CD4-positive, alpha-beta T cell (primary cell): ENCODE measurements at regions not wholly inside any gene's neighbourhood (a gene's known extent, or its start where the extent isn't known, plus 50 kb on each side); places are given as distances from the start of the nearest gene placed in this dataset.
A peak's percentile ranks its signal among the peaks of the same experiment; 100 is the strongest.

Experiments
- ATAC-seq: fragments of 200-7000 bp; cut with Tn5 transposase; one replicate; pipeline ENCODE4 v1.10.0; 2022; ENCODE audit warnings: mild to moderate bottlenecking; ENCODE audit not compliant: poor library complexity
- CTCF ChIA-PET: fragments of 350-600 bp; sonication (Branson Sonifier 250); formaldehyde crosslinking; loops from one replicate; lab custom pipeline; 2021; ENCODE audit warnings: antibody characterized with exemption, inconsistent platforms; lab: Charles Lee
- POLR2A ChIA-PET: fragments of 350-600 bp; sonication (Branson Sonifier 250); formaldehyde crosslinking; loops from one replicate; lab custom pipeline; 2021; ENCODE audit warnings: antibody characterized with exemption, inconsistent platforms; lab: Charles Lee
- DNase-seq, 14 experiments: peaks; one replicate each; pipeline ENCODE4 v3.0.0-alpha.2; 2013 to 2020; ENCODE audit warnings: mixed read lengths in 2 of 14
- H3K27ac ChIP-seq, 2 donors: one replicate each; pipeline versions ENCODE4 v1.5.1 to v1.7.0; 2013; ENCODE audit warnings: low read length in 2 of 2, low read depth in 1 of 2, mild to moderate bottlenecking in 1 of 2
- H3K27me3 ChIP-seq, 2 experiments: 1 replicate in 1 of 2; 2 replicates in 1 of 2; pipeline versions ENCODE4 v1.6.1 to v1.7.0; 2013; ENCODE audit warnings: low read length in 2 of 2, control low read depth in 1 of 2, mild to moderate bottlenecking in 1 of 2, moderate library complexity in 1 of 2; ENCODE audit not compliant: insufficient read depth in 2 of 2, control insufficient read depth in 1 of 2
- H3K36me3 ChIP-seq: one replicate; pipeline ENCODE4 v1.6.1; 2013; ENCODE audit warnings: low read length, control low read depth; ENCODE audit not compliant: insufficient read depth
- H3K4me1 ChIP-seq: one replicate; pipeline ENCODE4 v1.6.1; 2013; ENCODE audit warnings: low read length, control low read depth; ENCODE audit not compliant: insufficient read depth
- H3K4me3 ChIP-seq: one replicate; pipeline ENCODE4 v1.5.1; 2013; ENCODE audit warnings: mild to moderate bottlenecking, low read length, moderate library complexity
- H3K9me3 ChIP-seq, 2 experiments: 1 replicate in 1 of 2; 2 replicates in 1 of 2; pipeline versions ENCODE4 v1.6.1 to v1.7.0; 2013; ENCODE audit warnings: low read length in 2 of 2, mild to moderate bottlenecking in 2 of 2, control low read depth in 1 of 2, moderate library complexity in 1 of 2; ENCODE audit not compliant: control insufficient read depth in 1 of 2, insufficient read depth in 1 of 2
- H3K27ac Mint-ChIP-seq: one replicate; pipeline ENCODE4 v1.8.0; 2020; ENCODE audit warnings: mixed read lengths
- H3K27me3 Mint-ChIP-seq: one replicate; pipeline ENCODE4 v1.8.0; 2021; ENCODE audit warnings: mixed read lengths
- H3K36me3 Mint-ChIP-seq: one replicate; pipeline ENCODE4 v1.8.0; 2021; ENCODE audit warnings: low read depth, mixed read lengths
- H3K4me1 Mint-ChIP-seq: one replicate; pipeline ENCODE4 v1.8.0; 2021; ENCODE audit warnings: low read depth, mixed read lengths
- H3K4me3 Mint-ChIP-seq: one replicate; pipeline ENCODE4 v1.8.0; 2020; ENCODE audit warnings: mild to moderate bottlenecking, mixed read lengths
- H3K9me3 Mint-ChIP-seq: one replicate; pipeline ENCODE4 v1.8.0; 2020; ENCODE audit warnings: mixed read lengths
- intact Hi-C, 2 experiments: fragments of 100-400 bp; cut with DNase I in 1 of 2; cut with micrococcal nuclease in 1 of 2; formaldehyde crosslinking; loops; one replicate each; pipeline versions ENCODE4 v1.15.1 to v1.9.0; 2023 to 2025; cut with DNase I, micrococcal nuclease
- TF ChIP-seq, protein P1 (sequence below): fragments of 200-600 bp; IDR thresholded peaks from one replicate; pipeline ENCODE4 v1.8.0; 2022; ENCODE audit warnings: antibody characterized with exemption, mild to moderate bottlenecking

DNA sequence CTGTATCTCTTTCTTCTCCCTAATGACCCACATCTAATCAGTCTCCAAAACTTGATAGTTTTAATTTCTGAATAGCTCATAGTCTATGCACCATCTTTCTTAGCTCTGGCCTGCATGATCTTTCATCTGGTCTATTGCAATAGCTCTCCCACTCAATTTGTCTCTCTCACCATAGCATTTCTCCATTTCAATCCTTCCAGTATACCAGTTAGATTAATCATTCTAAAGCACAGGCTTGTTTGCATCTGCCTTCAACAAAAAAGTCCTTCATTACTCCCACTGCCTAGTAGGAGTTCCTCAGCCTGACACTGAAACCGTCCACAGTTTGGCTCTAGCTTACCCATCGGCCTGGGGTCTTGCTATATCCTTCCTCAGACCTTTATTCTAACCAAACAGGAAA, 344.9 kb downstream of the ENC1 start:
- Histone ChIP-seq H3K4me1 (no peaks in the 10 kb centered on the region), H3K36me3 (no peaks in the 10 kb centered on the region), H3K4me3 (no peak overlapping the region), H3K9me3 (no peaks in the 10 kb centered on the region), H3K27ac (no peak overlapping the region), H3K27me3 (peaks cover 0 to 4% of the 10 kb centered on the region in 2 experiments)
- no peak for ATAC-seq
- H3K4me3 Mint-ChIP-seq, result no peak overlapping the region
- no peak overlapping the region for H3K27ac Mint-ChIP-seq
- H3K4me1 Mint-ChIP-seq, result no peaks in the 10 kb centered on the region
- ChIA-PET CTCF (no interaction called here), POLR2A (no interaction called here)
- intact Hi-C loops, result loop anchor here (1.0 to 10.0 kb wide), 2 partner anchors 18 to 349 kb away; partner anchors contain the start of gene ENC1 (in 1 of the 2)
- H3K27me3 Mint-ChIP-seq, result peaks cover 11% of the 10 kb centered on the region
- no peak for DNase-seq
- TF ChIP-seq, protein P1, sequence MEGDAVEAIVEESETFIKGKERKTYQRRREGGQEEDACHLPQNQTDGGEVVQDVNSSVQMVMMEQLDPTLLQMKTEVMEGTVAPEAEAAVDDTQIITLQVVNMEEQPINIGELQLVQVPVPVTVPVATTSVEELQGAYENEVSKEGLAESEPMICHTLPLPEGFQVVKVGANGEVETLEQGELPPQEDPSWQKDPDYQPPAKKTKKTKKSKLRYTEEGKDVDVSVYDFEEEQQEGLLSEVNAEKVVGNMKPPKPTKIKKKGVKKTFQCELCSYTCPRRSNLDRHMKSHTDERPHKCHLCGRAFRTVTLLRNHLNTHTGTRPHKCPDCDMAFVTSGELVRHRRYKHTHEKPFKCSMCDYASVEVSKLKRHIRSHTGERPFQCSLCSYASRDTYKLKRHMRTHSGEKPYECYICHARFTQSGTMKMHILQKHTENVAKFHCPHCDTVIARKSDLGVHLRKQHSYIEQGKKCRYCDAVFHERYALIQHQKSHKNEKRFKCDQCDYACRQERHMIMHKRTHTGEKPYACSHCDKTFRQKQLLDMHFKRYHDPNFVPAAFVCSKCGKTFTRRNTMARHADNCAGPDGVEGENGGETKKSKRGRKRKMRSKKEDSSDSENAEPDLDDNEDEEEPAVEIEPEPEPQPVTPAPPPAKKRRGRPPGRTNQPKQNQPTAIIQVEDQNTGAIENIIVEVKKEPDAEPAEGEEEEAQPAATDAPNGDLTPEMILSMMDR, result no peak
- no peaks in the 10 kb centered on the region for H3K9me3 Mint-ChIP-seq
- H3K36me3 Mint-ChIP-seq, result no peaks in the 10 kb centered on the region

DNA sequence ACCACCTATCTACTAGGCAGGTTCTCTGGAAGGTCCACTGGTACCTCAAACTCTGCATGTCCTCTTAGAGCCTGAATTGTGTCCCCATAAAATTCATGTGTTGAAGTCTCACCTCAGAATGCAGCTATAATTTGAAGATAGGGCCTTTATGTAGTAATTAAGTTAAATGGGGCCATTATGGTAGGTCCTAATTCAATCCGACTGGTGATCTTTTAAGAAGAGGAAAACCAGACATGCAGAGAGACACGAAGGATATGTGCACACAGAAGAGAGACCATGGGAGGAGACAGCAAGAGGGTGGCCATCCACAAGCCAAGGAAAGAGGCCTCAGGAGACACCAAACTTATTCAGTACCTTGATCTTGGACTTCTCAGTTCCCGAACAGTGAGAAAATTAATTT, 345.4 kb downstream of the ENC1 start:
- Histone ChIP-seq H3K36me3 (no peaks in the 10 kb centered on the region), H3K4me3 (no peak overlapping the region), H3K27ac (no peak overlapping the region), H3K9me3 (no peaks in the 10 kb centered on the region), H3K27me3 (peaks cover 0 to 4% of the 10 kb centered on the region in 2 experiments), H3K4me1 (no peaks in the 10 kb centered on the region)
- ChIA-PET POLR2A (no interaction called here), CTCF (no interaction called here)
- intact Hi-C loops, result loop anchor here in 1 of 2 experiments (10.0 kb wide), 1 partner anchor 350 kb away; the partner anchor contains the start of gene ENC1
- H3K36me3 Mint-ChIP-seq, result no peaks in the 10 kb centered on the region
- DNase-seq, result no peak
- peaks cover 14% of the 10 kb centered on the region for H3K27me3 Mint-ChIP-seq
- no peak for ATAC-seq
- no peaks in the 10 kb centered on the region for H3K9me3 Mint-ChIP-seq
- no peak overlapping the region for H3K4me3 Mint-ChIP-seq
- H3K27ac Mint-ChIP-seq, result no peak overlapping the region
- H3K4me1 Mint-ChIP-seq, result no peaks in the 10 kb centered on the region
- TF ChIP-seq, protein P1, result no peak

DNA sequence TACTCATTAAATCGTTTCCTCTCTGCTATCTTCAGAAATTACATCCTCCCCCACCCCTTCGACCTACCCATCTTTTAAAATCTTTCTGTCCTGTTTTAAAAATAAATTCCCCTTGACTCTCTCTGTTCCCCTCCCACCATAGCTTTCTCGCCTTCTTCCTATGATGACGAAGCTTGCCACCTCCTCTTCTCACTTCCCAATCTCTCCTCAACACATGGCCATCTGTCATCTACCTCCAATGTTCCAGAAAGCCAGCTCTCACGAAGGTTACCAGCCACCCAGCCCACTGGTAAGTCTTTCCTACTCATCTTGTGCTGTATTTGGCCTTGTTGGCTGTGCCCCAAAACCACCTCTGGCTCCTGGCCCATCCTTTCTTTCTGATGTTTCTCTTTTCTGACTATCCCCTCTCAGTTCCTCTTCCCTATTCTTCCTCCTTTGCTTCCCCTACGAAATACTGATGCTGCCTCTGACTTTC, 346.3 kb downstream of the ENC1 start:
- H3K9me3 Mint-ChIP-seq, result no peaks in the 10 kb centered on the region
- Histone ChIP-seq H3K27ac (no peak overlapping the region), H3K27me3 (peaks cover 0 to 4% of the 10 kb centered on the region in 2 experiments), H3K36me3 (no peaks in the 10 kb centered on the region), H3K9me3 (no peaks in the 10 kb centered on the region), H3K4me1 (no peaks in the 10 kb centered on the region), H3K4me3 (no peak overlapping the region)
- H3K27me3 Mint-ChIP-seq, result peaks cover 8% of the 10 kb centered on the region
- no peak overlapping the region for H3K4me3 Mint-ChIP-seq
- TF ChIP-seq, protein P1, result no peak
- intact Hi-C loops, result loop anchor here in 1 of 2 experiments (10.0 kb wide), 1 partner anchor 351 kb away; the partner anchor contains the start of gene ENC1
- no peaks in the 10 kb centered on the region for H3K36me3 Mint-ChIP-seq
- ChIA-PET CTCF (no interaction called here), POLR2A (no interaction called here)
- ATAC-seq (no peak), DNase-seq (peak in 2 of 14 experiments; percentile 34 to 53)
- H3K4me1 Mint-ChIP-seq, result no peaks in the 10 kb centered on the region
- H3K27ac Mint-ChIP-seq, result no peak overlapping the region
